ENCODE measurements at regions not wholly inside any gene's neighbourhood (a gene's known extent, or its start where the extent isn't known, plus 50 kb on each side); places are given as distances from the start of the nearest gene placed in this dataset.

- H3K27me3 Mint-ChIP-seq (ENCODE audit: low read depth, poor library complexity): no peaks in the 10 kb centered on the region
- no peak overlapping the region for H3K27ac Mint-ChIP-seq
- H3K9me3 Mint-ChIP-seq: no peaks in the 10 kb centered on the region
- H3K4me1 Mint-ChIP-seq: peaks cover 18% of the 10 kb centered on the region
- no peaks in the 10 kb centered on the region for H3K36me3 Mint-ChIP-seq (ENCODE audit: low read depth)
- no peak overlapping the region for H3K4me3 Mint-ChIP-seq
- TF ChIP-seq CTCF (IDR thresholded peaks at IDR 0.05): no peak
- DNase-seq: no peak
Measured at GRCh38 chr6:119802464-119802863, 452.9 kb upstream of the MAN1A1 start.

GRCh38 chr6:119801056-119801455 is 451.5 kb upstream of the MAN1A1 start:
- H3K9me3 Mint-ChIP-seq: no peaks in the 10 kb centered on the region

GRCh38 chr6:119800526-119800925 is 451.0 kb upstream of the MAN1A1 start:
- no peak for TF ChIP-seq CTCF (IDR thresholded peaks at IDR 0.05)
- Mint-ChIP-seq H3K27ac (no peak overlapping the region), H3K27me3 (ENCODE audit: low read depth, poor library complexity) (no peaks in the 10 kb centered on the region), H3K9me3 (no peaks in the 10 kb centered on the region), H3K36me3 (ENCODE audit: low read depth) (no peaks in the 10 kb centered on the region), H3K4me1 (peaks cover 11% of the 10 kb centered on the region), H3K4me3 (no peak overlapping the region)
- DNase-seq: no peak

More at GRCh38 chr6:119801056-119801455, 451.5 kb upstream of the MAN1A1 start:
- TF ChIP-seq CTCF (IDR thresholded peaks at IDR 0.05): no peak
- no peak for DNase-seq
- Mint-ChIP-seq H3K27me3 (ENCODE audit: low read depth, poor library complexity) (no peaks in the 10 kb centered on the region), H3K4me3 (no peak overlapping the region), H3K27ac (no peak overlapping the region), H3K4me1 (peaks cover 13% of the 10 kb centered on the region), H3K36me3 (ENCODE audit: low read depth) (no peaks in the 10 kb centered on the region)

- Mint-ChIP-seq H3K4me3 (no peak overlapping the region), H3K4me1 (peaks cover 7% of the 10 kb centered on the region), H3K27me3 (ENCODE audit: low read depth, poor library complexity) (no peaks in the 10 kb centered on the region), H3K9me3 (no peaks in the 10 kb centered on the region), H3K27ac (peak overlapping the region; percentile 41), H3K36me3 (ENCODE audit: low read depth) (no peaks in the 10 kb centered on the region)
- no peak for DNase-seq
- TF ChIP-seq CTCF (IDR thresholded peaks at IDR 0.05): no peak
Measured at GRCh38 chr6:119799596-119800509, 450.3 kb upstream of the MAN1A1 start.

GRCh38 chr6:119791736-119792135 is 442.2 kb upstream of the MAN1A1 start:
- peaks cover 7% of the 10 kb centered on the region for H3K4me1 Mint-ChIP-seq
- no peak for DNase-seq
- H3K4me3 Mint-ChIP-seq: no peak overlapping the region
- no peak overlapping the region for H3K27ac Mint-ChIP-seq
- H3K9me3 Mint-ChIP-seq: no peaks in the 10 kb centered on the region
- TF ChIP-seq CTCF (IDR thresholded peaks at IDR 0.05): no peak
- peaks cover 4% of the 10 kb centered on the region for H3K27me3 Mint-ChIP-seq (ENCODE audit: low read depth, poor library complexity)
- no peaks in the 10 kb centered on the region for H3K36me3 Mint-ChIP-seq (ENCODE audit: low read depth)

- peak overlapping the region; percentile 20 for H3K27ac Mint-ChIP-seq
- peaks cover 3% of the 10 kb centered on the region for H3K9me3 Mint-ChIP-seq
- peaks cover 10% of the 10 kb centered on the region for H3K4me1 Mint-ChIP-seq
- no peak for TF ChIP-seq CTCF (IDR thresholded peaks at IDR 0.05)
- H3K27me3 Mint-ChIP-seq (ENCODE audit: low read depth, poor library complexity): no peaks in the 10 kb centered on the region
- no peak overlapping the region for H3K4me3 Mint-ChIP-seq
- H3K36me3 Mint-ChIP-seq (ENCODE audit: low read depth): no peaks in the 10 kb centered on the region
- DNase-seq: no peak
Measured at GRCh38 chr6:119781365-119781764, 431.8 kb upstream of the MAN1A1 start.
